IMR-90 (cell line): ENCODE measurements at regions not wholly inside any gene's neighbourhood (a gene's known extent, or its start where the extent isn't known, plus 50 kb on each side); places are given as distances from the start of the nearest gene placed in this dataset.

Experiments used
- ATAC-seq: fragments of 200-7000 bp; cut with Tn5 transposase; 2 replicates; pipeline ENCODE4 v1.9.1; 2020; ENCODE audit warnings: low read depth, mild to moderate bottlenecking, moderate library complexity
- BruUV-seq: library from RNA; stranded (reverse); fragments of 400-500 nt; replicated peaks from 2 replicates; lab custom pipeline; 2021; lab: Mats Ljungman, UMichigan
- CTCF ChIA-PET: fragments of 300-600 bp; formaldehyde crosslinking; extraction: SDS; loops from one replicate; lab custom pipeline; 2021; ENCODE audit warnings: antibody characterized with exemption; lab: Yijun Ruan, JAX
- POLR2A ChIA-PET: fragments of 300-600 bp; sonication (Branson Sonifier 250); formaldehyde crosslinking; loops from one replicate; lab custom pipeline; 2022; ENCODE audit warnings: antibody characterized with exemption; ENCODE audit not compliant: unreplicated experiment; lab: Charles Lee
- DNase-seq: peaks from one replicate; pipeline ENCODE4 v3.0.0; 2013
- H2AFZ ChIP-seq: replicated peaks from 2 replicates; pipeline ENCODE3; 2013; ENCODE audit warnings: low read length, mild to moderate bottlenecking; ENCODE audit not compliant: poor library complexity
- H2AK5ac ChIP-seq: 2 replicates; pipeline ENCODE4 v1.6.1; 2013; ENCODE audit warnings: low read depth, low read length, inconsistent platforms
- H2AK9ac ChIP-seq: replicated peaks from 2 replicates; pipeline ENCODE3; 2013; ENCODE audit warnings: mild to moderate bottlenecking, low read depth, low read length, moderate library complexity; ENCODE audit not compliant: poor library complexity
- H2BK120ac ChIP-seq: 2 replicates; pipeline ENCODE4 v1.6.1; 2013; ENCODE audit warnings: low read depth, low read length, inconsistent platforms
- H2BK15ac ChIP-seq: 3 replicates; pipeline ENCODE4 v1.6.1; 2013; ENCODE audit warnings: low read depth, low read length, inconsistent platforms
- H2BK20ac ChIP-seq: 2 replicates; pipeline ENCODE4 v1.6.1; 2013; ENCODE audit warnings: low read depth, mild to moderate bottlenecking, inconsistent platforms, low read length, moderate library complexity
- H2BK5ac ChIP-seq: 2 replicates; pipeline ENCODE4 v1.6.1; 2013; ENCODE audit warnings: mild to moderate bottlenecking, low read depth, low read length, inconsistent platforms; ENCODE audit not compliant: poor library complexity, severe bottlenecking
- H3K14ac ChIP-seq: replicated peaks from 2 replicates; pipeline ENCODE4 v1.6.1; 2013; ENCODE audit warnings: low read depth, low read length, inconsistent platforms
- H3K18ac ChIP-seq: 2 replicates; pipeline ENCODE4 v1.6.1; 2013; ENCODE audit warnings: low read depth, low read length, control low read depth
- H3K23ac ChIP-seq: 2 replicates; pipeline ENCODE4 v1.6.1; 2013; ENCODE audit warnings: low read depth, low read length, inconsistent platforms
- H3K27ac ChIP-seq: 2 replicates; pipeline ENCODE4 v1.5.1; 2013; ENCODE audit warnings: mild to moderate bottlenecking, control low read depth, low read length; ENCODE audit not compliant: insufficient read depth
- H3K27me3 ChIP-seq: 2 replicates; pipeline ENCODE4 v1.6.1; 2013; ENCODE audit warnings: low read length; ENCODE audit not compliant: control insufficient read depth, insufficient read depth
- H3K36me3 ChIP-seq: 2 replicates; pipeline ENCODE4 v1.6.1; 2013; ENCODE audit warnings: low read length, mixed read lengths; ENCODE audit not compliant: control insufficient read depth, insufficient read depth
- H3K4ac ChIP-seq: 2 replicates; pipeline ENCODE4 v1.6.1; 2013; ENCODE audit warnings: low read depth, low read length, inconsistent platforms
- H3K4me1 ChIP-seq: 2 replicates; pipeline ENCODE4 v1.6.1; 2013; ENCODE audit warnings: low read length, mixed read lengths; ENCODE audit not compliant: control insufficient read depth, insufficient read depth
- H3K4me2 ChIP-seq: 2 replicates; pipeline ENCODE4 v1.6.1; 2013; ENCODE audit warnings: low read depth, mild to moderate bottlenecking, control low read depth, low read length, moderate library complexity
- H3K4me3 ChIP-seq: 2 replicates; pipeline ENCODE4 v1.5.1; 2013; ENCODE audit warnings: low read depth, mild to moderate bottlenecking, control low read depth, low read length, moderate library complexity; ENCODE audit not compliant: insufficient read depth
- H3K56ac ChIP-seq: 2 replicates; pipeline ENCODE4 v1.6.1; 2013; ENCODE audit warnings: low read length, inconsistent platforms; ENCODE audit not compliant: insufficient read depth; ENCODE audit errors: extremely low read depth
- H3K79me1 ChIP-seq, 2 experiments: 2 replicates each; pipeline ENCODE4 v1.6.1; 2013; ENCODE audit warnings: low read length in 2 of 2, inconsistent platforms in 1 of 2, low read depth in 1 of 2
- H3K9ac ChIP-seq: 2 replicates; pipeline ENCODE4 v1.6.1; 2013; ENCODE audit warnings: low read depth, low read length, control low read depth
- H3K9me1 ChIP-seq: 2 replicates; pipeline ENCODE4 v1.6.1; 2013; ENCODE audit warnings: low read length, inconsistent platforms; ENCODE audit not compliant: insufficient read depth
- H3K9me3 ChIP-seq: 2 replicates; pipeline ENCODE4 v1.6.1; 2013; ENCODE audit warnings: low read length; ENCODE audit not compliant: control insufficient read depth, insufficient read depth
- H4K20me1 ChIP-seq: 2 replicates; pipeline ENCODE4 v1.6.1; 2013; ENCODE audit warnings: low read length, inconsistent platforms; ENCODE audit not compliant: insufficient read depth
- H4K5ac ChIP-seq: 2 replicates; pipeline ENCODE4 v1.6.1; 2013; ENCODE audit warnings: mild to moderate bottlenecking, low read depth, low read length, control low read depth
- H4K8ac ChIP-seq, 2 experiments: 2 replicates each; pipeline ENCODE4 v1.6.1; 2013; ENCODE audit warnings: low read depth in 2 of 2, low read length in 2 of 2, control low read depth in 1 of 2, inconsistent platforms in 1 of 2
- H4K91ac ChIP-seq: 2 replicates; pipeline ENCODE4 v1.6.1; 2013; ENCODE audit warnings: low read depth, low read length, inconsistent platforms; ENCODE audit not compliant: insufficient read depth
- BHLHE40 ChIP-seq: fragments of 150-350 bp; IDR thresholded peaks from 2 replicates; pipeline ENCODE4 v1.6.1; 2016; ENCODE audit warnings: mild to moderate bottlenecking, low read depth, low read length
- CEBPB ChIP-seq: IDR thresholded peaks from 2 replicates; pipeline ENCODE4 v1.6.1; 2012; ENCODE audit warnings: low read depth, low read length, improper control_type of control experiment
- CHD1 ChIP-seq: IDR thresholded peaks from 2 replicates; pipeline ENCODE4 v1.6.1; 2012; ENCODE audit warnings: low read depth, low read length, improper control_type of control experiment
- FOS ChIP-seq: fragments of 150-350 bp; IDR thresholded peaks from 2 replicates; pipeline ENCODE4 v1.6.1; 2016; ENCODE audit warnings: low read depth, low read length
- MAFK ChIP-seq: IDR thresholded peaks from 2 replicates; pipeline ENCODE4 v1.6.1; 2012; ENCODE audit warnings: low read depth, low read length, improper control_type of control experiment
- MAZ ChIP-seq: IDR thresholded peaks from 2 replicates; pipeline ENCODE4 v1.6.1; 2012; ENCODE audit warnings: low read depth, mild to moderate bottlenecking, low read length, improper control_type of control experiment, moderate library complexity, borderline replicate concordance
- MXI1 ChIP-seq: IDR thresholded peaks from 2 replicates; pipeline ENCODE4 v1.6.1; 2012; ENCODE audit warnings: low read depth, mild to moderate bottlenecking, low read length, moderate library complexity, borderline replicate concordance
- NFE2L2 ChIP-seq: fragments of 150-350 bp; IDR thresholded peaks from 2 replicates; pipeline ENCODE4 v1.6.1; 2016; ENCODE audit warnings: low read depth, mild to moderate bottlenecking, low read length
- POLR2A ChIP-seq: IDR thresholded peaks from 2 replicates; pipeline ENCODE4 v1.6.1; 2012; ENCODE audit warnings: mild to moderate bottlenecking, low read depth, low read length
- RAD21 ChIP-seq: IDR thresholded peaks from 2 replicates; pipeline ENCODE4 v1.6.1; 2012; ENCODE audit warnings: low read length, improper control_type of control experiment
- RCOR1 ChIP-seq: IDR thresholded peaks from 2 replicates; pipeline ENCODE4 v1.6.1; 2012; ENCODE audit warnings: mild to moderate bottlenecking, low read length, improper control_type of control experiment; ENCODE audit not compliant: insufficient replicate concordance
- RFX5 ChIP-seq: IDR thresholded peaks from 2 replicates; pipeline ENCODE4 v1.8.0; 2012; ENCODE audit warnings: low read depth, mild to moderate bottlenecking, low read length, moderate library complexity
- SMC3 ChIP-seq: fragments of 150-350 bp; IDR thresholded peaks from 2 replicates; pipeline ENCODE4 v1.6.1; 2016; ENCODE audit warnings: low read depth, mild to moderate bottlenecking, antibody characterized with exemption, low read length, moderate library complexity
- WGBS, 2 experiments: methylation state at CpG; one replicate each; pipeline versions ENCODE4 v1.1.5 to v1.1.7; 2013; ENCODE audit warnings: missing lambda C conversion rate in 2 of 2; ENCODE audit not compliant: insufficient read length in 1 of 2; ENCODE audit errors: extremely low coverage in 2 of 2; 5-methylcytosine and 5-hydroxymethylcytosine counted together
- dilution Hi-C: fragments of 300-500 bp; cut with HindIII; formaldehyde crosslinking; loops from one replicate; pipeline ENCODE4 v1.14.3; 2018; ENCODE audit warnings: low sequenced_read_pairs; ENCODE audit not compliant: unreplicated experiment
- in situ Hi-C: fragments of 300-500 bp; cut with MboI; formaldehyde crosslinking; loops from 3 replicates; pipeline ENCODE4 v1.14.3; 2019; ENCODE audit warnings: low sequenced_read_pairs, inconsistent platforms, mixed read lengths
- intact Hi-C: fragments of 100-400 bp; cut with micrococcal nuclease; formaldehyde crosslinking; loops from 2 replicates; pipeline ENCODE4 v1.10.0; 2022
- TF ChIP-seq, protein P1 (sequence below): fragments of 150-350 bp; IDR thresholded peaks from 2 replicates; pipeline ENCODE4 v1.6.1; 2016; ENCODE audit warnings: low read depth, mild to moderate bottlenecking, low read length, moderate library complexity, borderline replicate concordance
- TF ChIP-seq, protein P2 (sequence below): conservative IDR thresholded peaks from 2 replicates; pipeline ENCODE4 v1.5.1; 2012; ENCODE audit warnings: mild to moderate bottlenecking, low read depth, low read length, improper control_type of control experiment
- TF ChIP-seq, protein P3 (sequence below): fragments of 150-350 bp; IDR thresholded peaks from 2 replicates; pipeline ENCODE4 v1.6.1; 2017; ENCODE audit warnings: mild to moderate bottlenecking, antibody characterized with exemption, low read length, low read depth

DNA sequence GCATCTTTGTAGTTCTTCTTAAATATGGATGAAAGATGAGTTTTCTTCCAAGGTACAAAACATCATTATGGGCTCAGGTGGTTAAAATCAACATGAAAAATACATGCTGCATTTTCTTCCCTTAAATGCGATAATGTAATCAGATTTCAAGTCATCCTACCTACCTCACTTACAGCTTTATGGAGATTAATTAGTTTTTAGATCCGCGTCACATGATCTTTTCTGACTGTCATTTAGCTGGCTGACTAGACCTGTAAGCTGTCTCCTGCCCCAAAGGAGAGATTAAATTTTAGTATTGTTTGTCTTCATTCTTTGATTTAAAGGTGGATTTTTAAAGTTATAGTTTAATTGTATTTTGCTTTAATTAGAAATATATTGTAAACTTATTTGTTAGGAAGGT, 678.0 kb upstream of the ZEB2 start:
- CTCF ChIA-PET, result no interaction called here
- no peak overlapping the region for H2AK9ac ChIP-seq
- H3K4ac ChIP-seq, result no peak overlapping the region
- no peaks in the 10 kb centered on the region for H3K27me3 ChIP-seq
- H2AK5ac ChIP-seq, result no peak overlapping the region
- WGBS, 2 experiments, result no CpG with 5 or more reads among the region's 3 CpGs
- H2BK15ac ChIP-seq, result no peak overlapping the region
- TF ChIP-seq, protein P1, sequence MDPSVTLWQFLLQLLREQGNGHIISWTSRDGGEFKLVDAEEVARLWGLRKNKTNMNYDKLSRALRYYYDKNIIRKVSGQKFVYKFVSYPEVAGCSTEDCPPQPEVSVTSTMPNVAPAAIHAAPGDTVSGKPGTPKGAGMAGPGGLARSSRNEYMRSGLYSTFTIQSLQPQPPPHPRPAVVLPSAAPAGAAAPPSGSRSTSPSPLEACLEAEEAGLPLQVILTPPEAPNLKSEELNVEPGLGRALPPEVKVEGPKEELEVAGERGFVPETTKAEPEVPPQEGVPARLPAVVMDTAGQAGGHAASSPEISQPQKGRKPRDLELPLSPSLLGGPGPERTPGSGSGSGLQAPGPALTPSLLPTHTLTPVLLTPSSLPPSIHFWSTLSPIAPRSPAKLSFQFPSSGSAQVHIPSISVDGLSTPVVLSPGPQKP, result no peak
- TF ChIP-seq CHD1, result no peak
- no peak for TF ChIP-seq MAFK
- no peak for TF ChIP-seq POLR2A
- TF ChIP-seq, protein P2, sequence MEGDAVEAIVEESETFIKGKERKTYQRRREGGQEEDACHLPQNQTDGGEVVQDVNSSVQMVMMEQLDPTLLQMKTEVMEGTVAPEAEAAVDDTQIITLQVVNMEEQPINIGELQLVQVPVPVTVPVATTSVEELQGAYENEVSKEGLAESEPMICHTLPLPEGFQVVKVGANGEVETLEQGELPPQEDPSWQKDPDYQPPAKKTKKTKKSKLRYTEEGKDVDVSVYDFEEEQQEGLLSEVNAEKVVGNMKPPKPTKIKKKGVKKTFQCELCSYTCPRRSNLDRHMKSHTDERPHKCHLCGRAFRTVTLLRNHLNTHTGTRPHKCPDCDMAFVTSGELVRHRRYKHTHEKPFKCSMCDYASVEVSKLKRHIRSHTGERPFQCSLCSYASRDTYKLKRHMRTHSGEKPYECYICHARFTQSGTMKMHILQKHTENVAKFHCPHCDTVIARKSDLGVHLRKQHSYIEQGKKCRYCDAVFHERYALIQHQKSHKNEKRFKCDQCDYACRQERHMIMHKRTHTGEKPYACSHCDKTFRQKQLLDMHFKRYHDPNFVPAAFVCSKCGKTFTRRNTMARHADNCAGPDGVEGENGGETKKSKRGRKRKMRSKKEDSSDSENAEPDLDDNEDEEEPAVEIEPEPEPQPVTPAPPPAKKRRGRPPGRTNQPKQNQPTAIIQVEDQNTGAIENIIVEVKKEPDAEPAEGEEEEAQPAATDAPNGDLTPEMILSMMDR, result no peak
- TF ChIP-seq CEBPB, result no peak
- TF ChIP-seq NFE2L2, result no peak
- no peak for TF ChIP-seq RAD21
- TF ChIP-seq BHLHE40, result no peak
- no peak for TF ChIP-seq MAZ
- TF ChIP-seq, protein P3, sequence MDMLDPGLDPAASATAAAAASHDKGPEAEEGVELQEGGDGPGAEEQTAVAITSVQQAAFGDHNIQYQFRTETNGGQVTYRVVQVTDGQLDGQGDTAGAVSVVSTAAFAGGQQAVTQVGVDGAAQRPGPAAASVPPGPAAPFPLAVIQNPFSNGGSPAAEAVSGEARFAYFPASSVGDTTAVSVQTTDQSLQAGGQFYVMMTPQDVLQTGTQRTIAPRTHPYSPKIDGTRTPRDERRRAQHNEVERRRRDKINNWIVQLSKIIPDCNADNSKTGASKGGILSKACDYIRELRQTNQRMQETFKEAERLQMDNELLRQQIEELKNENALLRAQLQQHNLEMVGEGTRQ, result no peak
- TF ChIP-seq SMC3, result no peak
- TF ChIP-seq RFX5, result no peak
- no peak for TF ChIP-seq MXI1
- no peak for TF ChIP-seq RCOR1
- TF ChIP-seq FOS, result no peak
- H3K14ac ChIP-seq, result no peak overlapping the region
- POLR2A ChIA-PET, result interaction anchor here (0.6 kb wide), 1 partner anchor 561 kb away, joined by 3 read pairs; no protein-coding TSS in a partner anchor
- H3K4me1 ChIP-seq, result no peaks in the 10 kb centered on the region
- no peak overlapping the region for H3K4me3 ChIP-seq
- no peak overlapping the region for H3K27ac ChIP-seq
- BruUV-seq, result no TSS peak
- no peak overlapping the region for H2BK120ac ChIP-seq
- H2AFZ ChIP-seq, result no peak overlapping the region
- H3K36me3 ChIP-seq, result no peaks in the 10 kb centered on the region
- no peak overlapping the region for H3K9ac ChIP-seq
- in situ Hi-C loops, result no loop called here
- no peaks in the 10 kb centered on the region for H4K20me1 ChIP-seq
- H4K8ac ChIP-seq, result no peak overlapping the region
- no peak overlapping the region for H3K18ac ChIP-seq
- no peak overlapping the region for H2BK5ac ChIP-seq
- no peaks in the 10 kb centered on the region for H3K9me3 ChIP-seq
- intact Hi-C loops, result no loop called here
- DNase-seq (no peak), ATAC-seq (no peak)
- no peak overlapping the region for H3K23ac ChIP-seq
- dilution Hi-C loops, result no loop called here
- H3K9me1 ChIP-seq, result no peaks in the 10 kb centered on the region
- no peaks in the 10 kb centered on the region for H3K79me1 ChIP-seq
- no peak overlapping the region for H3K56ac ChIP-seq
- H3K4me2 ChIP-seq, result no peak overlapping the region
- no peak overlapping the region for H2BK20ac ChIP-seq
- H4K91ac ChIP-seq, result no peak overlapping the region
- H4K5ac ChIP-seq, result no peak overlapping the region
